ENCODE measurements at regions not wholly inside any gene's neighbourhood (a gene's known extent, or its start where the extent isn't known, plus 50 kb on each side); places are given as distances from the start of the nearest gene placed in this dataset.

- TF ChIP-seq POLR2A (IDR thresholded peaks at IDR 0.05; ENCODE audit: low read depth, low read length) (no peak), PAX5 (IDR thresholded peaks at IDR 0.05; ENCODE audit: insufficient read depth, low read length, severe bottlenecking) (no peak)
Measured at GRCh38 chr16:79786389-79786788, 185.9 kb upstream of the MAF start.
